GM23338 (cell line): ENCODE measurements at regions not wholly inside any gene's neighbourhood (a gene's known extent, or its start where the extent isn't known, plus 50 kb on each side); places are given as distances from the start of the nearest gene placed in this dataset.

Source experiments
- ATAC-seq: fragments of 200-7000 bp; cut with Tn5 transposase; 3 replicates; pipeline ENCODE4 v1.9.1; 2020
- DNase-seq: peaks from one replicate; pipeline ENCODE4 v3.0.0-alpha.2; 2015; ENCODE audit warnings: low spot score
- H2AFZ ChIP-seq: fragments of 200-600 bp; sonication (generic); 2 replicates; pipeline ENCODE4 v1.8.0; 2016; ENCODE audit warnings: antibody characterized with exemption, mild to moderate bottlenecking, moderate library complexity
- H3F3A ChIP-seq: fragments of 200-600 bp; sonication (generic); replicated peaks from 2 replicates; pipeline ENCODE4 v1.8.0; 2017; ENCODE audit warnings: antibody characterized with exemption, mixed run types, low read depth
- H3K27ac ChIP-seq: fragments of 200-600 bp; sonication (generic); 2 replicates; pipeline ENCODE4 v1.6.1; 2016; ENCODE audit warnings: low read depth
- H3K27me3 ChIP-seq: fragments of 200-600 bp; sonication (generic); 2 replicates; pipeline ENCODE4 v1.8.0; 2016; ENCODE audit warnings: mild to moderate bottlenecking, mixed run types, moderate library complexity; ENCODE audit not compliant: insufficient read depth
- H3K36me3 ChIP-seq: fragments of 200-600 bp; sonication (generic); 2 replicates; pipeline ENCODE4 v1.8.0; 2016; ENCODE audit warnings: mild to moderate bottlenecking; ENCODE audit not compliant: insufficient read depth
- H3K4me1 ChIP-seq: fragments of 200-600 bp; sonication (generic); 2 replicates; pipeline ENCODE4 v1.8.0; 2016; ENCODE audit warnings: mild to moderate bottlenecking, moderate library complexity; ENCODE audit not compliant: insufficient read depth
- H3K4me2 ChIP-seq: fragments of 200-600 bp; sonication (generic); 2 replicates; pipeline ENCODE4 v1.7.1; 2017; ENCODE audit warnings: mixed run types
- H3K4me3 ChIP-seq: fragments of 200-600 bp; sonication (generic); 2 replicates; pipeline ENCODE4 v1.6.1; 2016; ENCODE audit warnings: mixed run types
- H3K79me2 ChIP-seq: fragments of 200-600 bp; sonication (generic); replicated peaks from 2 replicates; pipeline ENCODE4 v1.8.0; 2017; ENCODE audit warnings: mild to moderate bottlenecking; ENCODE audit not compliant: insufficient read depth
- H3K9me2 ChIP-seq: fragments of 200-600 bp; sonication (generic); 2 replicates; pipeline ENCODE4 v1.8.0; 2017; ENCODE audit not compliant: insufficient read depth
- H4K20me1 ChIP-seq: fragments of 200-600 bp; sonication (generic); replicated peaks from 2 replicates; pipeline ENCODE4 v1.8.0; 2017; ENCODE audit warnings: mild to moderate bottlenecking; ENCODE audit not compliant: insufficient read depth
- H3K27ac Mint-ChIP-seq: 2 replicates; pipeline ENCODE4 v1.8.0; 2020; ENCODE audit warnings: inconsistent platforms, mild to moderate bottlenecking, moderate library complexity, mixed read lengths
- H3K27me3 Mint-ChIP-seq: 3 replicates; pipeline ENCODE4 v1.8.0; 2022; ENCODE audit warnings: low read depth, mild to moderate bottlenecking, moderate library complexity, mixed read lengths, inconsistent platforms; ENCODE audit not compliant: insufficient read depth, poor library complexity
- H3K36me3 Mint-ChIP-seq: 3 replicates; pipeline ENCODE4 v1.8.0; 2021; ENCODE audit warnings: low read depth, mild to moderate bottlenecking, inconsistent platforms, moderate library complexity, mixed read lengths
- H3K4me1 Mint-ChIP-seq: 3 replicates; pipeline ENCODE4 v1.8.0; 2020; ENCODE audit warnings: mild to moderate bottlenecking, inconsistent platforms, mixed read lengths
- H3K4me3 Mint-ChIP-seq: 3 replicates; pipeline ENCODE4 v1.8.0; 2021; ENCODE audit warnings: moderate library complexity, mild to moderate bottlenecking, inconsistent platforms, mixed read lengths
- H3K9me3 Mint-ChIP-seq: 3 replicates; pipeline ENCODE4 v1.8.0; 2020; ENCODE audit warnings: moderate library complexity, mild to moderate bottlenecking, inconsistent platforms, mixed read lengths
- CREB1 ChIP-seq: fragments of 250-450 bp; sonication (Bioruptor Pico); IDR thresholded peaks from 2 replicates; pipeline ENCODE4 v1.5.0; 2020; ENCODE audit warnings: low read depth, mild to moderate bottlenecking, moderate library complexity
- EZH2 ChIP-seq: fragments of 200-600 bp; sonication (generic); IDR thresholded peaks from one replicate; pipeline ENCODE4 v1.8.0; 2017; ENCODE audit warnings: antibody characterized with exemption, mild to moderate bottlenecking, low read depth; ENCODE audit not compliant: unreplicated experiment
- EZH2phosphoT487 ChIP-seq: fragments of 200-600 bp; sonication (generic); IDR thresholded peaks from one replicate; pipeline ENCODE4 v1.8.1; 2018; ENCODE audit warnings: antibody characterized with exemption; ENCODE audit not compliant: unreplicated experiment
- JUNB ChIP-seq: IDR thresholded peaks from one replicate; pipeline ENCODE4 v1.6.1; 2016; ENCODE audit warnings: antibody characterized with exemption; ENCODE audit not compliant: unreplicated experiment
- NANOG ChIP-seq: IDR thresholded peaks from 2 replicates; pipeline ENCODE4 v1.6.1; 2016; ENCODE audit warnings: antibody characterized with exemption, borderline replicate concordance
- POLR2AphosphoS5 ChIP-seq: IDR thresholded peaks from 2 replicates; pipeline ENCODE4 v1.6.1; 2016; ENCODE audit warnings: antibody characterized with exemption, low read depth
- STAT1 ChIP-seq: IDR thresholded peaks from one replicate; pipeline ENCODE4 v1.6.1; 2016; ENCODE audit warnings: antibody characterized with exemption; ENCODE audit not compliant: unreplicated experiment
- ZNF114 ChIP-seq: fragments of 250-450 bp; sonication (Bioruptor Pico); IDR thresholded peaks from 2 replicates; pipeline ENCODE4 v1.5.0; 2020; ENCODE audit warnings: mild to moderate bottlenecking, moderate library complexity
- ZNF331 ChIP-seq: fragments of 250-450 bp; sonication (Bioruptor Pico); IDR thresholded peaks from 2 replicates; pipeline ENCODE4 v1.5.0; 2020; ENCODE audit warnings: low read depth, mild to moderate bottlenecking, moderate library complexity
- ZNF462 ChIP-seq: fragments of 250-450 bp; sonication (Bioruptor Pico); IDR thresholded peaks from 2 replicates; pipeline ENCODE4 v1.5.0; 2020; ENCODE audit warnings: mild to moderate bottlenecking, moderate library complexity
- TF ChIP-seq, protein P1 (sequence below), 2 experiments: fragments of 200-600 bp in 1 of 2; sonication (generic) in 1 of 2; conservative IDR thresholded peaks; 2 replicates each; pipeline versions ENCODE4 v1.5.1 to v1.6.1; 2016 to 2017; ENCODE audit warnings: antibody characterized with exemption in 2 of 2, low read depth in 2 of 2, mild to moderate bottlenecking in 2 of 2, moderate library complexity in 1 of 2
- TF ChIP-seq, protein P2 (sequence below): IDR thresholded peaks from one replicate; pipeline ENCODE4 v1.6.1; 2018; ENCODE audit warnings: antibody characterized with exemption; ENCODE audit not compliant: unreplicated experiment
- TF ChIP-seq, protein P3 (sequence below): IDR thresholded peaks from 2 replicates; pipeline ENCODE4 v1.6.1; 2016; ENCODE audit warnings: antibody characterized with exemption

GRCh38 chr10:131737543-131738395 lies 163.0 kb upstream of the PPP2R2D start:
- H3K79me2 ChIP-seq, result no peaks in the 10 kb centered on the region
- no peak overlapping the region for H3K4me3 ChIP-seq
- H3K27ac Mint-ChIP-seq, result no peak overlapping the region
- H2AFZ ChIP-seq, result no peak overlapping the region
- no peaks in the 10 kb centered on the region for H3F3A ChIP-seq
- H3K9me3 Mint-ChIP-seq, result peaks cover 7% of the 10 kb centered on the region; the same call in 2 of the 3 replicates
- H3K9me2 ChIP-seq, result no peaks in the 10 kb centered on the region
- TF ChIP-seq NANOG, result no peak
- no peak for TF ChIP-seq POLR2AphosphoS5
- TF ChIP-seq EZH2phosphoT487, result no peak
- TF ChIP-seq STAT1, result no peak
- TF ChIP-seq, protein P1, sequence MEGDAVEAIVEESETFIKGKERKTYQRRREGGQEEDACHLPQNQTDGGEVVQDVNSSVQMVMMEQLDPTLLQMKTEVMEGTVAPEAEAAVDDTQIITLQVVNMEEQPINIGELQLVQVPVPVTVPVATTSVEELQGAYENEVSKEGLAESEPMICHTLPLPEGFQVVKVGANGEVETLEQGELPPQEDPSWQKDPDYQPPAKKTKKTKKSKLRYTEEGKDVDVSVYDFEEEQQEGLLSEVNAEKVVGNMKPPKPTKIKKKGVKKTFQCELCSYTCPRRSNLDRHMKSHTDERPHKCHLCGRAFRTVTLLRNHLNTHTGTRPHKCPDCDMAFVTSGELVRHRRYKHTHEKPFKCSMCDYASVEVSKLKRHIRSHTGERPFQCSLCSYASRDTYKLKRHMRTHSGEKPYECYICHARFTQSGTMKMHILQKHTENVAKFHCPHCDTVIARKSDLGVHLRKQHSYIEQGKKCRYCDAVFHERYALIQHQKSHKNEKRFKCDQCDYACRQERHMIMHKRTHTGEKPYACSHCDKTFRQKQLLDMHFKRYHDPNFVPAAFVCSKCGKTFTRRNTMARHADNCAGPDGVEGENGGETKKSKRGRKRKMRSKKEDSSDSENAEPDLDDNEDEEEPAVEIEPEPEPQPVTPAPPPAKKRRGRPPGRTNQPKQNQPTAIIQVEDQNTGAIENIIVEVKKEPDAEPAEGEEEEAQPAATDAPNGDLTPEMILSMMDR (conservative IDR thresholded peaks at IDR 0.05; ENCODE audit: low read depth in 2 of 2), result no peak
- TF ChIP-seq EZH2, result no peak
- TF ChIP-seq ZNF114, result no peak
- no peak for TF ChIP-seq ZNF331 (CRISPR knock-in tag)
- no peak for TF ChIP-seq JUNB
- TF ChIP-seq, protein P2, sequence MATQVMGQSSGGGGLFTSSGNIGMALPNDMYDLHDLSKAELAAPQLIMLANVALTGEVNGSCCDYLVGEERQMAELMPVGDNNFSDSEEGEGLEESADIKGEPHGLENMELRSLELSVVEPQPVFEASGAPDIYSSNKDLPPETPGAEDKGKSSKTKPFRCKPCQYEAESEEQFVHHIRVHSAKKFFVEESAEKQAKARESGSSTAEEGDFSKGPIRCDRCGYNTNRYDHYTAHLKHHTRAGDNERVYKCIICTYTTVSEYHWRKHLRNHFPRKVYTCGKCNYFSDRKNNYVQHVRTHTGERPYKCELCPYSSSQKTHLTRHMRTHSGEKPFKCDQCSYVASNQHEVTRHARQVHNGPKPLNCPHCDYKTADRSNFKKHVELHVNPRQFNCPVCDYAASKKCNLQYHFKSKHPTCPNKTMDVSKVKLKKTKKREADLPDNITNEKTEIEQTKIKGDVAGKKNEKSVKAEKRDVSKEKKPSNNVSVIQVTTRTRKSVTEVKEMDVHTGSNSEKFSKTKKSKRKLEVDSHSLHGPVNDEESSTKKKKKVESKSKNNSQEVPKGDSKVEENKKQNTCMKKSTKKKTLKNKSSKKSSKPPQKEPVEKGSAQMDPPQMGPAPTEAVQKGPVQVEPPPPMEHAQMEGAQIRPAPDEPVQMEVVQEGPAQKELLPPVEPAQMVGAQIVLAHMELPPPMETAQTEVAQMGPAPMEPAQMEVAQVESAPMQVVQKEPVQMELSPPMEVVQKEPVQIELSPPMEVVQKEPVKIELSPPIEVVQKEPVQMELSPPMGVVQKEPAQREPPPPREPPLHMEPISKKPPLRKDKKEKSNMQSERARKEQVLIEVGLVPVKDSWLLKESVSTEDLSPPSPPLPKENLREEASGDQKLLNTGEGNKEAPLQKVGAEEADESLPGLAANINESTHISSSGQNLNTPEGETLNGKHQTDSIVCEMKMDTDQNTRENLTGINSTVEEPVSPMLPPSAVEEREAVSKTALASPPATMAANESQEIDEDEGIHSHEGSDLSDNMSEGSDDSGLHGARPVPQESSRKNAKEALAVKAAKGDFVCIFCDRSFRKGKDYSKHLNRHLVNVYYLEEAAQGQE, result no peak
- TF ChIP-seq CREB1 (CRISPR knock-in tag), result no peak
- no peak for TF ChIP-seq ZNF462 (CRISPR knock-in tag)
- TF ChIP-seq, protein P3, sequence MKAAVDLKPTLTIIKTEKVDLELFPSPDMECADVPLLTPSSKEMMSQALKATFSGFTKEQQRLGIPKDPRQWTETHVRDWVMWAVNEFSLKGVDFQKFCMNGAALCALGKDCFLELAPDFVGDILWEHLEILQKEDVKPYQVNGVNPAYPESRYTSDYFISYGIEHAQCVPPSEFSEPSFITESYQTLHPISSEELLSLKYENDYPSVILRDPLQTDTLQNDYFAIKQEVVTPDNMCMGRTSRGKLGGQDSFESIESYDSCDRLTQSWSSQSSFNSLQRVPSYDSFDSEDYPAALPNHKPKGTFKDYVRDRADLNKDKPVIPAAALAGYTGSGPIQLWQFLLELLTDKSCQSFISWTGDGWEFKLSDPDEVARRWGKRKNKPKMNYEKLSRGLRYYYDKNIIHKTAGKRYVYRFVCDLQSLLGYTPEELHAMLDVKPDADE, result no peak
- H3K4me2 ChIP-seq, result no peak overlapping the region
- no peaks in the 10 kb centered on the region for H3K36me3 Mint-ChIP-seq
- H3K4me1 ChIP-seq, result no peaks in the 10 kb centered on the region
- ATAC-seq (no peak), DNase-seq (no peak)
- no peaks in the 10 kb centered on the region for H3K27me3 ChIP-seq
- peaks cover 2% of the 10 kb centered on the region; the same call in 1 of the 3 replicates for H3K4me1 Mint-ChIP-seq
- no peak overlapping the region for H3K4me3 Mint-ChIP-seq
- H3K27me3 Mint-ChIP-seq, result peaks cover 3% of the 10 kb centered on the region
- H3K27ac ChIP-seq, result no peak overlapping the region
- H4K20me1 ChIP-seq, result no peaks in the 10 kb centered on the region
- no peaks in the 10 kb centered on the region for H3K36me3 ChIP-seq
